GM13977 (cell line): ENCODE measurements at regions not wholly inside any gene's neighbourhood (a gene's known extent, or its start where the extent isn't known, plus 50 kb on each side); places are given as distances from the start of the nearest gene placed in this dataset.
"Not testable (repeated sequence)": the region's sequence is repeated elsewhere in the genome, so short reads cannot be mapped to it uniquely, and the experiment has no call there.

Experiments
- DNase-seq: peaks from one replicate; pipeline ENCODE4 v3.0.0; 2012; ENCODE audit warnings: low spot score
- in situ Hi-C: fragments of 300-500 bp; cut with MboI; formaldehyde crosslinking; loops from one replicate; pipeline ENCODE4 v1.12.0; 2022; ENCODE audit warnings: low sequenced_read_pairs, low pct_unique_long_range_greater_than_20kb, mixed read lengths, inconsistent platforms; ENCODE audit not compliant: unreplicated experiment
- TF ChIP-seq, protein P1 (sequence below): IDR thresholded peaks from 2 replicates; pipeline ENCODE4 v1.5.1; 2012; ENCODE audit warnings: mild to moderate bottlenecking, control low read depth; ENCODE audit not compliant: insufficient read depth; ENCODE audit errors: extremely low read depth, missing control alignments

- in situ Hi-C loops = no loop called here
- TF ChIP-seq, protein P1, sequence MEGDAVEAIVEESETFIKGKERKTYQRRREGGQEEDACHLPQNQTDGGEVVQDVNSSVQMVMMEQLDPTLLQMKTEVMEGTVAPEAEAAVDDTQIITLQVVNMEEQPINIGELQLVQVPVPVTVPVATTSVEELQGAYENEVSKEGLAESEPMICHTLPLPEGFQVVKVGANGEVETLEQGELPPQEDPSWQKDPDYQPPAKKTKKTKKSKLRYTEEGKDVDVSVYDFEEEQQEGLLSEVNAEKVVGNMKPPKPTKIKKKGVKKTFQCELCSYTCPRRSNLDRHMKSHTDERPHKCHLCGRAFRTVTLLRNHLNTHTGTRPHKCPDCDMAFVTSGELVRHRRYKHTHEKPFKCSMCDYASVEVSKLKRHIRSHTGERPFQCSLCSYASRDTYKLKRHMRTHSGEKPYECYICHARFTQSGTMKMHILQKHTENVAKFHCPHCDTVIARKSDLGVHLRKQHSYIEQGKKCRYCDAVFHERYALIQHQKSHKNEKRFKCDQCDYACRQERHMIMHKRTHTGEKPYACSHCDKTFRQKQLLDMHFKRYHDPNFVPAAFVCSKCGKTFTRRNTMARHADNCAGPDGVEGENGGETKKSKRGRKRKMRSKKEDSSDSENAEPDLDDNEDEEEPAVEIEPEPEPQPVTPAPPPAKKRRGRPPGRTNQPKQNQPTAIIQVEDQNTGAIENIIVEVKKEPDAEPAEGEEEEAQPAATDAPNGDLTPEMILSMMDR = no peak
- no peak for DNase-seq
Observed at GRCh38 chrX:121365572-121366161, 318.3 kb downstream of the GLUD2 start.

DNA sequence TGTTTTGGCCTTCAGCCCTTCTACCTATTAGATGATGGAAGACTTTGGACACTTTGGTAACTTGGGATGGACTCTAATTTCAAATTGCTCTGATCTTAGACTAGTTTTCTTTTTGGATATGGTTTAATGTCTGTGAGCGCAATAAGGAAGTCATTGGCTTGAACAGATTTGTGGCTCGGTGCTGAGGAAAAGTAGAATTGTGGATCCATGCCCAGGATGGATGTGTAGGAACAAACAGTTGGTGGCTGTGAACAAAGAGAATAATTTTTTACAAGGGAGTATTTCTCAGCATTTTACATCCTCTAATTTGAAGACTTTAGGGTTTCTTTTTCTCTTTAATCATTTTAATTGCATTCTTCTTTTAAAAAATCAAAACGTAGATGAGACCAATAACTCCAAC, 327.1 kb downstream of the GLUD2 start:
- TF ChIP-seq, protein P1 = no peak
- in situ Hi-C loops = no loop called here

DNA sequence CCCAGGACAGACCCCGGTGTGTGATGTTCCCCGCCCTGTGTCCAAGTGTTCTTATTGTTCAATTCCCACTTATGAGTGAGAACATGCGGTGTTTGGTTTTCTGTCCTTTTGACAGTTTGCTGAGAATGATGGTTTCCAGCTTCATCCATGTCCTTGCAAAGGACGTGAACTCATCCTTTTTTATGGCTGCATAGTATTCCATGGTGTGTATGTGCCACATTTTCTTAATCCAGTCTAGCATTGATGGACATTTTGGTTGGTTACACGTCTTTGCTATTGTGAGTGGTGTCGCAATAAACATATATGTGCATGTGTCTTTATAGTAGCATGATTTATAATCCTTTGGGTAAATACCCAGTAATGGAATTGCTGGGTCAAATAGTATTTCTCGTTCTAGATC, 334.5 kb downstream of the GLUD2 start:
- in situ Hi-C loops, DNase-seq: not testable (repeated sequence)

More for the DNA sequence above, 327.1 kb downstream of the GLUD2 start:
- no peak for DNase-seq

DNA sequence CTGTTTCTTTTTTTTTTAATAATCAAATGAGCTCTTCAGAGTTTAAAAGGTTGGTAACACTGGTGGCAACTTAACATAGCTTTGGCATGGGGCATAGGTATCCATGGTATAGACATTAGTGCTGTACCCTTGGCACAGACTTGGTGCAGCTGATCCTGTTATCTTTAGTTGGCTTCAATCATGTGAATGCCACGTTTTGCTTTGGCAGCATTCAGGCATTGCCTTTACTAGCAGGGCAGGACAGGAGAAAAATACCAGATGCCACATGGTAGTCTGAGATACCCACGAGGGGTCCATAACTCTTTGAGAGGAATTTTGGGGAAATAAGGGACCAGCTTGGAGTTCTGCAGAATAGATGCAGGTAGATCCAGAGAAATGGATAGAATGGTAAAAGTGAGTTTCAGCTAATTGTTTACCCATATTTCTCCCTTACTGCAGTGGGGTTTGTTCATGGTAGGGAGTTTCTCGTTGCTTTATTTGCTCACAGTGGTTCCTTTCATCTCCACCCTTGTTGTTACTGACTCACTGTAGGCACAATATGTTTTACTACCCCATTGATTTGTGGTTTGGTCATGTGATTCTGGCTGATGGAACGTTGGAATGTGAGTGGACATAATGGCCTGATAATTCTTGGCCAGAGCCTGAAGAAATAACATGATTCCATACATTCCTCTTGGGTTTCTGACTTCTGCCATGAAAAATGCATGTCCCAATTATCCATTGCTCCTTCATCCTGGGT, 342.7 kb downstream of the GLUD2 start:
- in situ Hi-C loops = no loop called here
- no peak for DNase-seq
- TF ChIP-seq, protein P1 = no peak

DNA sequence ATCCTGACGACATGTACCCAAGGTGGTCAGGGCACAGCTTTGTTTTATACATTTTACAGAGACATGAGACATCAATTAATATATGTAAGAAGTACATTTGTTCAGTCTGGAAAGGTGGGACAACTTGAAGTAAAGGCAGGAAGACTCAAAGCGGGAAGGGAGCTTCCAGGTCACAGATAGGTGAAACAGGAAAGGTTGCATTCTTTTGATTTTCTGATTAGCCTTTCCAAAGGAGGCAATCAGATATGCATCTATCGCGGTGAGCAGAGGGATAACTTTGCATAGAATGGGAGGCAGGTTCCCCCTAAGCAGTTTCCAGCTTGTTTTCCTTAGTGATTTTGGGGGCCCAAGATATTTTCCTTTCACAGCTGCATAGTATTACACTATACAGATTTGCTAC, 358.4 kb downstream of the GLUD2 start:
- TF ChIP-seq, protein P1 = no peak
- in situ Hi-C loops = no loop called here
- DNase-seq = no peak

DNA sequence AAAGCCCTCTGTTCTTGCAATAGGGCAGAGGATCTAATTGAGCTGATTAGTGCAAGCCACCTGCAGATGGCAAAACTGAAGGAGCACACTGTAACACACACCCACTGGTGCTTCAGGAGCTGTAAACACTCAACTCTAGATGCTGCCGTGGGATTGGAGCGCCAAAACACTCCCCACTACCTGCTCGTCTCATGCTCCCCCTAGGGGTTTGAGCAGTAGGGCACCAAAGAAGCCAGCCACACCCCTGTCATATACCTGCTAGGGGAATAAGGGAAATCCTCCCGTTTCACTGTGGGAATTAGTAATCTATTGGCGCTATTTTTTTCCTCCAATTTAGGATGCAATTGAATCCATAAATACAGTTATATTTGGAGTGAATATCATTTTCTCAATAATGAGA, 360.2 kb downstream of the GLUD2 start:
- TF ChIP-seq, protein P1 = no peak
- DNase-seq = no peak
- in situ Hi-C loops = no loop called here

- DNase-seq, in situ Hi-C loops: not testable (repeated sequence)
Observed at GRCh38 chrX:121431514-121431913, 384.1 kb downstream of the GLUD2 start.

- TF ChIP-seq, protein P1 = no peak
- DNase-seq = no peak
- in situ Hi-C loops = no loop called here
Observed at GRCh38 chrX:121433289-121433688, 385.9 kb downstream of the GLUD2 start.

DNA sequence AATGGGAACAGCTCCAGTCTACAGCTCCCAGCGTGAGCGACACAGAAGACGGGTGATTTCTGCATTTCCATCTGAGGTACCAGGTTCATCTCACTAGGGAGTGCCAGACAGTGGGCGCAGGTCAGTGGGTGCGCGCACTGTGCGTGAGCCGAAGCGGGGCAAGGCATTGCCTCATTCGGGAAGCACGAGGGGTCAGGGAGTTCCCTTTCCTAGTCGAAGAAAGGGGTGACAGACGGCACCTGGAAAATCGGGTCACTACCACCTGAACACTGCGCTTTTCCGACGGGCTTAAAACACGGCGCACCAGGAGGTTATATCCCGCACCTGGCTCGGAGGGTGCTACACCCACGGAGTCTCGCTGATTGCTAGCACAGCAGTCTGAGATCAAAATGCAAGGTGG, 390.3 kb downstream of the GLUD2 start:
- in situ Hi-C loops, DNase-seq: not testable (repeated sequence)
